ENCODE measurements at regions not wholly inside any gene's neighbourhood (a gene's known extent, or its start where the extent isn't known, plus 50 kb on each side); places are given as distances from the start of the nearest gene placed in this dataset.

DNA sequence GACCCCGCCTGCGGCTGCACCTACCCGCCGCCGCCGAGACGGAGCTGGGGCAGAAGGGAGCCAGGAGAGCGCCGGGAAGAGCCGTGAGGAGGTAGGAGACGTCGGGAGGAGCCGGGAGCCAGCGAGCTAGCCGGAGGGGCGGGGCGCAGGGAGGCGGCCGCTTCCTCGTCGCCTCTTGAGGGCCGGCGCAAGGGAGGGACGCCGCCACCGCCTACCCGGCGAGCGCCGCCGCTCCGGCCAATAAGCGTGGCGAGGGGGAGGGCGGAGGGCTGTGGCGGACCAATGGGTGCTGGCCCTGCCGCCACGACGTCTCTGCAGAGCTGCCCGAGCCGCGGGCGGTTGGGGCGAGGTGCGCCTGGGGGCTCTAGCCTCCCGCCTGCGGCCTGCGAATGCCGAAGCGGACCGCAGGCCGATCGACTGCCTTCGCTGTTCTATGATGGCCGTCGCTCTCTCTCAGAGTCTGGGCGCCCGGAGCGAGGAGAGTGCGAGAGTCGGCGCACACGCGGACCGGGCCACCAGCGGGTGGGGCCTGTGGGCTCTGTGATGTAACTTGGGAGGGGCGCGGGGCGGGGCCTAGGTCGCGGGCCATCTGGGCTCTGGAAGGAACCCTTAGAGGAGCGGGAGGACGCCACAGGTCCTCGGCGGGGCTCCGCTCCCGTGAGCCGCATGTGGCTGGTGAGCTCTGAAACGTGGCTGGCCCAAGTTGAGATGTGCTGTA lies 72.7 kb upstream of the MAP4 start:
- TF ChIP-seq ZNF133 (CRISPR knock-in tag; IDR thresholded peaks at IDR 0.05) (no peak), ZNF124 (CRISPR knock-in tag; IDR thresholded peaks at IDR 0.05) (no peak), GABPA (tag; conservative IDR thresholded peaks at IDR 0.05; ENCODE audit: low read depth) (no peak), HDAC6 (IDR thresholded peaks at IDR 0.05; ENCODE audit: low read depth, low read length) (no peak), ZNF780A (CRISPR knock-in tag; IDR thresholded peaks at IDR 0.05) (no peak)
- TF ChIP-seq, protein P1, sequence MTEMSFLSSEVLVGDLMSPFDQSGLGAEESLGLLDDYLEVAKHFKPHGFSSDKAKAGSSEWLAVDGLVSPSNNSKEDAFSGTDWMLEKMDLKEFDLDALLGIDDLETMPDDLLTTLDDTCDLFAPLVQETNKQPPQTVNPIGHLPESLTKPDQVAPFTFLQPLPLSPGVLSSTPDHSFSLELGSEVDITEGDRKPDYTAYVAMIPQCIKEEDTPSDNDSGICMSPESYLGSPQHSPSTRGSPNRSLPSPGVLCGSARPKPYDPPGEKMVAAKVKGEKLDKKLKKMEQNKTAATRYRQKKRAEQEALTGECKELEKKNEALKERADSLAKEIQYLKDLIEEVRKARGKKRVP (CRISPR knock-in tag; IDR thresholded peaks at IDR 0.05), result peak; percentile 81
